ENCODE measurements at regions not wholly inside any gene's neighbourhood (a gene's known extent, or its start where the extent isn't known, plus 50 kb on each side); places are given as distances from the start of the nearest gene placed in this dataset.

DNA sequence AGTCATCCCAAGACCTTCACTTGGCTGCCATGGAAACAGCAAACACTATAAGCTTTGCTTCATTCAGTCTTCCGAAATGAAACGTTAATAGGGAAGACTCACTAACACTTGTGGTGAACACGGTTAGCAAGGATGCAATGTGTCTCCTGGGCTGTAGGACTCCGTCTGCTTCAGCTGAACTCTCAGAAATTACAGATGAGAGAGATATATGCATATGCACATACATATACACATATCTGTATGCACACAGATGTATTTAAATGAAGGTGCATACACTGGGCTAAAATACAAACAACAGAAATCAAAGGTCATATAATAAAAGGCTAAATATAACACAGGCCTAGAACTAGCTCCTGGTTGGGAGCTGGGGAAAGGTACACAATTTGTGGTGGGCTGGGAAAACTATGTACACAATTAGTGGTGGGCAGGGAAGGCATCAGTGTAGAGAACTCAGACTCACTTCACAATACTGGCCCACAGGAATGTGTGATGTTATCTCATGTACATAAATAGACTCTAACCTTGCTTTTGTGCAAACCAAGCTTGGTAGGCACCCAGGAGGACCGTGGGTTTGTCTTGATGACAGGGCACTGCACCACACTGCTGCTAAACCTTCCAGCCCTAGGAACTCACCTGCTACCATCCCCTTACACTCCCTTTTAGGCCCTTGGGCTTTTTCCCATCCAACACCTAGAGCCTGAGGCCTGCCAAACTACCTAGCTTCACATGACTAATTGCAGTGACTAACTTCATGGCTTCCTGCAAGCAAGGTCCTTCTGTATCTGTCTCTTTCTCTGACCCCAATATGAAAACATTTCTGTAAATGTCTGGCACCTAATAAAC is 873.1 kb downstream of the NSUN3 start (continued):
- TF ChIP-seq REST (IDR thresholded peaks at IDR 0.05; ENCODE audit: unreplicated experiment): no peak

DNA sequence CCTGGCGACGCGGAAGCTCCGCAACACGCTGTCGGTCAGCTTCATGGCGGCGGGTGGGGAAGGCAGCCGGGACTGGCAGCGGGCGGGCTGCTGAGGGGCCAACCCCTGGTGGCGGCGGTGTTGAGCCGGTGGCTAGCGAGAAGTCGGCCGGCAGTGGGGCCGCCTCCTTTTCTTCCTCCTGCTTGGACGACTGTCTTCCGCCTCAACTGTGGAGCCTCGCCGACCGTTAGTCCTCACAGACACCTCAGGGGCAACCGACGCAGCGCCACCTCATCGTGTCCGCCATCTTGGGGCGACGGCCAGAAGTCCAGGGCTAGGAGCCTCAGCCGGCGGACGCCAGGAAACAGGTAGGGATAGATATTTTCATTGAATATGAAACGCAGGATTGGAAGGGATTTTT is 875.1 kb downstream of the NSUN3 start:
- Mint-ChIP-seq H3K27ac (no peak overlapping the region), H3K9me3 (peaks cover 21% of the 10 kb centered on the region), H3K36me3 (ENCODE audit: low read depth) (peaks cover 13% of the 10 kb centered on the region; the same call in 2 of the 3 replicates), H3K4me1 (no peaks in the 10 kb centered on the region), H3K27me3 (ENCODE audit: insufficient read depth, low read depth, poor library complexity) (no peaks in the 10 kb centered on the region), H3K4me3 (no peak overlapping the region)
- Histone ChIP-seq H3K27me3 (ENCODE audit: insufficient read depth) (no peaks in the 10 kb centered on the region), H3K4me1 (ENCODE audit: insufficient read depth) (no peaks in the 10 kb centered on the region), H3K27ac (ENCODE audit: low read depth) (no peak overlapping the region), H3K9me2 (ENCODE audit: insufficient read depth) (no peaks in the 10 kb centered on the region; the same call in 1 of the 2 replicates), H3K36me3 (ENCODE audit: insufficient read depth) (no peaks in the 10 kb centered on the region), H3F3A (replicated peaks; ENCODE audit: low read depth) (no peaks in the 10 kb centered on the region), H3K4me3 (no peak overlapping the region), H2AFZ (no peak overlapping the region), H4K20me1 (replicated peaks; ENCODE audit: insufficient read depth) (no peaks in the 10 kb centered on the region), H3K79me2 (replicated peaks; ENCODE audit: insufficient read depth) (no peaks in the 10 kb centered on the region), H3K4me2 (no peak overlapping the region)
- no peak for ATAC-seq
- no peak for DNase-seq (ENCODE audit: low spot score)
- TF ChIP-seq CREB1 (CRISPR knock-in tag; IDR thresholded peaks at IDR 0.05; ENCODE audit: low read depth) (no peak), EZH2 (IDR thresholded peaks at IDR 0.05; ENCODE audit: low read depth, unreplicated experiment) (no peak), EZH2phosphoT487 (IDR thresholded peaks at IDR 0.05; ENCODE audit: unreplicated experiment) (no peak), CTCF (conservative IDR thresholded peaks at IDR 0.05; ENCODE audit: low read depth in 2 of 2) (no peak)
- TF ChIP-seq, protein P1, sequence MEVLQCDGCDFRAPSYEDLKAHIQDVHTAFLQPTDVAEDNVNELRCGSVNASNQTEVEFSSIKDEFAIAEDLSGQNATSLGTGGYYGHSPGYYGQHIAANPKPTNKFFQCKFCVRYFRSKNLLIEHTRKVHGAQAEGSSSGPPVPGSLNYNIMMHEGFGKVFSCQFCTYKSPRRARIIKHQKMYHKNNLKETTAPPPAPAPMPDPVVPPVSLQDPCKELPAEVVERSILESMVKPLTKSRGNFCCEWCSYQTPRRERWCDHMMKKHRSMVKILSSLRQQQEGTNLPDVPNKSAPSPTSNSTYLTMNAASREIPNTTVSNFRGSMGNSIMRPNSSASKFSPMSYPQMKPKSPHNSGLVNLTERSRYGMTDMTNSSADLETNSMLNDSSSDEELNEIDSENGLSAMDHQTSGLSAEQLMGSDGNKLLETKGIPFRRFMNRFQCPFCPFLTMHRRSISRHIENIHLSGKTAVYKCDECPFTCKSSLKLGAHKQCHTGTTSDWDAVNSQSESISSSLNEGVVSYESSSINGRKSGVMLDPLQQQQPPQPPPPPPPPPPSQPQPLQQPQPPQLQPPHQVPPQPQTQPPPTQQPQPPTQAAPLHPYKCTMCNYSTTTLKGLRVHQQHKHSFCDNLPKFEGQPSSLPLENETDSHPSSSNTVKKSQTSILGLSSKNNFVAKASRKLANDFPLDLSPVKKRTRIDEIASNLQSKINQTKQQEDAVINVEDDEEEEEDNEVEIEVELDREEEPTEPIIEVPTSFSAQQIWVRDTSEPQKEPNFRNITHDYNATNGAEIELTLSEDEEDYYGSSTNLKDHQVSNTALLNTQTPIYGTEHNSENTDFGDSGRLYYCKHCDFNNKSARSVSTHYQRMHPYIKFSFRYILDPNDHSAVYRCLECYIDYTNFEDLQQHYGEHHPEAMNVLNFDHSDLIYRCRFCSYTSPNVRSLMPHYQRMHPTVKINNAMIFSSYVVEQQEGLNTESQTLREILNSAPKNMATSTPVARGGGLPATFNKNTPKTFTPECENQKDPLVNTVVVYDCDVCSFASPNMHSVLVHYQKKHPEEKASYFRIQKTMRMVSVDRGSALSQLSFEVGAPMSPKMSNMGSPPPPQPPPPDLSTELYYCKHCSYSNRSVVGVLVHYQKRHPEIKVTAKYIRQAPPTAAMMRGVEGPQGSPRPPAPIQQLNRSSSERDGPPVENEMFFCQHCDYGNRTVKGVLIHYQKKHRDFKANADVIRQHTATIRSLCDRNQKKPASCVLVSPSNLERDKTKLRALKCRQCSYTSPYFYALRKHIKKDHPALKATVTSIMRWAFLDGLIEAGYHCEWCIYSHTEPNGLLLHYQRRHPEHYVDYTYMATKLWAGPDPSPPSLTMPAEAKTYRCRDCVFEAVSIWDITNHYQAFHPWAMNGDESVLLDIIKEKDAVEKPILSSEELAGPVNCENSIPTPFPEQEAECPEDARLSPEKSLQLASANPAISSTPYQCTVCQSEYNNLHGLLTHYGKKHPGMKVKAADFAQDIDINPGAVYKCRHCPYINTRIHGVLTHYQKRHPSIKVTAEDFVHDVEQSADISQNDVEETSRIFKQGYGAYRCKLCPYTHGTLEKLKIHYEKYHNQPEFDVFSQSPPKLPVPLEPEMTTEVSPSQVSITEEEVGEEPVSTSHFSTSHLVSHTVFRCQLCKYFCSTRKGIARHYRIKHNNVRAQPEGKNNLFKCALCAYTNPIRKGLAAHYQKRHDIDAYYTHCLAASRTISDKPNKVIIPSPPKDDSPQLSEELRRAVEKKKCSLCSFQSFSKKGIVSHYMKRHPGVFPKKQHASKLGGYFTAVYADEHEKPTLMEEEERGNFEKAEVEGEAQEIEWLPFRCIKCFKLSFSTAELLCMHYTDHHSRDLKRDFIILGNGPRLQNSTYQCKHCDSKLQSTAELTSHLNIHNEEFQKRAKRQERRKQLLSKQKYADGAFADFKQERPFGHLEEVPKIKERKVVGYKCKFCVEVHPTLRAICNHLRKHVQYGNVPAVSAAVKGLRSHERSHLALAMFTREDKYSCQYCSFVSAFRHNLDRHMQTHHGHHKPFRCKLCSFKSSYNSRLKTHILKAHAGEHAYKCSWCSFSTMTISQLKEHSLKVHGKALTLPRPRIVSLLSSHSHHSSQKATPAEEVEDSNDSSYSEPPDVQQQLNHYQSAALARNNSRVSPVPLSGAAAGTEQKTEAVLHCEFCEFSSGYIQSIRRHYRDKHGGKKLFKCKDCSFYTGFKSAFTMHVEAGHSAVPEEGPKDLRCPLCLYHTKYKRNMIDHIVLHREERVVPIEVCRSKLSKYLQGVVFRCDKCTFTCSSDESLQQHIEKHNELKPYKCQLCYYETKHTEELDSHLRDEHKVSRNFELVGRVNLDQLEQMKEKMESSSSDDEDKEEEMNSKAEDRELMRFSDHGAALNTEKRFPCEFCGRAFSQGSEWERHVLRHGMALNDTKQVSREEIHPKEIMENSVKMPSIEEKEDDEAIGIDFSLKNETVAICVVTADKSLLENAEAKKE (CRISPR knock-in tag; IDR thresholded peaks at IDR 0.05): no peak
- TF ChIP-seq, protein P2, sequence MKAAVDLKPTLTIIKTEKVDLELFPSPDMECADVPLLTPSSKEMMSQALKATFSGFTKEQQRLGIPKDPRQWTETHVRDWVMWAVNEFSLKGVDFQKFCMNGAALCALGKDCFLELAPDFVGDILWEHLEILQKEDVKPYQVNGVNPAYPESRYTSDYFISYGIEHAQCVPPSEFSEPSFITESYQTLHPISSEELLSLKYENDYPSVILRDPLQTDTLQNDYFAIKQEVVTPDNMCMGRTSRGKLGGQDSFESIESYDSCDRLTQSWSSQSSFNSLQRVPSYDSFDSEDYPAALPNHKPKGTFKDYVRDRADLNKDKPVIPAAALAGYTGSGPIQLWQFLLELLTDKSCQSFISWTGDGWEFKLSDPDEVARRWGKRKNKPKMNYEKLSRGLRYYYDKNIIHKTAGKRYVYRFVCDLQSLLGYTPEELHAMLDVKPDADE (IDR thresholded peaks at IDR 0.05): no peak

Measured in GM23338 (cell line).